GM12878 (cell line): ENCODE measurements at regions not wholly inside any gene's neighbourhood (a gene's known extent, or its start where the extent isn't known, plus 50 kb on each side); places are given as distances from the start of the nearest gene placed in this dataset.

ENCODE experiments used
- ATAC-seq: fragments of 200-7000 bp; cut with Tn5 transposase; 3 replicates; pipeline ENCODE4 v1.9.1; 2020; ENCODE audit warnings: mild to moderate bottlenecking, moderate library complexity
- BruUV-seq: library from RNA; stranded (reverse); fragments of 400-500 nt; replicated peaks from 2 replicates; lab custom pipeline; 2021; lab: Mats Ljungman, UMichigan
- CTCF ChIA-PET: fragments of 300-600 bp; sonication (Branson Sonifier 250); formaldehyde crosslinking; extraction: SDS; loops from one replicate; lab custom pipeline; 2021; ENCODE audit warnings: inconsistent platforms; lab: Yijun Ruan, JAX
- POLR2A ChIA-PET: fragments of 350-600 bp; formaldehyde crosslinking; extraction: SDS; loops from one replicate; lab custom pipeline; 2021; ENCODE audit warnings: inconsistent platforms; lab: Charles Lee
- RAD21 ChIA-PET: fragments of 300-600 bp; sonication (Branson Sonifier 250); formaldehyde crosslinking; loops from one replicate; lab custom pipeline; 2023; ENCODE audit warnings: antibody characterized with exemption; ENCODE audit not compliant: unreplicated experiment; lab: Charles Lee
- SMC1A ChIA-PET: fragments of 300-600 bp; sonication (Branson Sonifier 250); formaldehyde crosslinking; loops from one replicate; lab custom pipeline; 2023; ENCODE audit not compliant: unreplicated experiment, uncharacterized antibody; lab: Charles Lee
- DNase-seq: peaks from one replicate; pipeline ENCODE4 v3.0.0-alpha.2; 2011; ENCODE audit warnings: low read depth, low spot score
- FAIRE-seq: peaks from 3 replicates; lab custom pipeline; 2011; peaks lifted over from hg19 to GRCh38; lab: Jason Lieb, UNC
- H2AFZ ChIP-seq: 2 replicates; pipeline ENCODE4 v1.6.0; 2011; ENCODE audit warnings: low read depth, low read length, control low read depth; ENCODE audit not compliant: control insufficient read depth
- H3K27ac ChIP-seq: 2 replicates; pipeline ENCODE4 v1.5.1; 2011; ENCODE audit warnings: control low read depth; ENCODE audit not compliant: control insufficient read depth, insufficient read depth
- H3K27me3 ChIP-seq, 2 experiments: replicated peaks in 1 of 2; 2 replicates each; pipeline versions ENCODE4 v1.6.0 to v1.6.1; 2011; ENCODE audit warnings: low read length in 1 of 2; ENCODE audit not compliant: control insufficient read depth in 2 of 2, insufficient read depth in 2 of 2
- H3K36me3 ChIP-seq, 2 experiments: 2 replicates each; pipeline ENCODE4 v1.5.1; 2011; ENCODE audit warnings: low read length in 1 of 2; ENCODE audit not compliant: control insufficient read depth in 2 of 2, insufficient read depth in 2 of 2
- H3K4me1 ChIP-seq: 2 replicates; pipeline ENCODE4 v1.6.1; 2011; ENCODE audit warnings: mild to moderate bottlenecking, low read length, moderate library complexity, mixed read lengths; ENCODE audit not compliant: control insufficient read depth, insufficient read depth
- H3K4me2 ChIP-seq: 2 replicates; pipeline ENCODE4 v1.6.0; 2011; ENCODE audit warnings: control low read depth; ENCODE audit not compliant: control insufficient read depth, insufficient read depth
- H3K4me3 ChIP-seq: fragments of 200-600 bp; sonication (generic); 2 replicates; pipeline ENCODE4 v1.5.1; 2016
- H3K79me2 ChIP-seq: 2 replicates; pipeline ENCODE4 v1.6.0; 2011; ENCODE audit warnings: low read length; ENCODE audit not compliant: control insufficient read depth, insufficient read depth
- H3K9ac ChIP-seq: 2 replicates; pipeline ENCODE4 v1.8.0; 2011; ENCODE audit warnings: low read length, control low read depth, mixed read lengths; ENCODE audit not compliant: control insufficient read depth, insufficient read depth
- H3K9me3 ChIP-seq: replicated peaks from 3 replicates; pipeline ENCODE4 v1.5.1; 2011; ENCODE audit warnings: mild to moderate bottlenecking, low read length; ENCODE audit not compliant: control insufficient read depth, insufficient read depth
- H4K20me1 ChIP-seq: 2 replicates; pipeline ENCODE4 v1.6.0; 2011; ENCODE audit not compliant: control insufficient read depth, insufficient read depth
- BRCA1 ChIP-seq: IDR thresholded peaks from 2 replicates; pipeline ENCODE4 v1.6.1; 2011; ENCODE audit warnings: low read depth, low read length, improper control_type of control experiment
- EP300 ChIP-seq, 2 experiments: fragments of 150-350 bp in 1 of 2; IDR thresholded peaks; 2 replicates each; pipeline ENCODE4 v1.6.1; 2011 to 2012; ENCODE audit warnings: low read depth in 2 of 2, low read length in 2 of 2, borderline replicate concordance in 1 of 2, improper control_type of control experiment in 1 of 2, inconsistent platforms in 1 of 2; ENCODE audit not compliant: control insufficient read depth in 1 of 2
- NFIC ChIP-seq: IDR thresholded peaks from 2 replicates; pipeline ENCODE4 v1.6.1; 2012; ENCODE audit warnings: low read depth, mild to moderate bottlenecking, inconsistent platforms, low read length, moderate library complexity
- NR2C2 ChIP-seq: IDR thresholded peaks from 2 replicates; pipeline ENCODE4 v1.6.1; 2011; ENCODE audit warnings: borderline replicate concordance, low read depth; ENCODE audit not compliant: control insufficient read depth, insufficient read length
- RFX5 ChIP-seq: IDR thresholded peaks from 2 replicates; pipeline ENCODE4 v1.6.1; 2011; ENCODE audit warnings: low read depth, low read length, improper control_type of control experiment
- TBL1XR1 ChIP-seq: IDR thresholded peaks from 2 replicates; pipeline ENCODE4 v1.6.1; 2012; ENCODE audit warnings: low read depth, low read length, improper control_type of control experiment
- USF1 ChIP-seq: IDR thresholded peaks from 2 replicates; pipeline ENCODE4 v1.6.1; 2011; ENCODE audit warnings: borderline replicate concordance, low read depth, mild to moderate bottlenecking, moderate library complexity, mixed read lengths, low read length; ENCODE audit not compliant: insufficient read depth; ENCODE audit errors: extremely low read length
- WGBS: methylation state at CpG from one replicate; pipeline ENCODE4 v1.1.6; 2016; ENCODE audit warnings: low lambda C conversion rate; ENCODE audit not compliant: insufficient replicate concordance, insufficient coverage; ENCODE audit errors: missing lambda C conversion rate; 5-methylcytosine and 5-hydroxymethylcytosine counted together
- in situ Hi-C: fragments of 300-500 bp; cut with MboI; formaldehyde crosslinking; loops from 9 replicates; pipeline ENCODE4 v1.14.3; 2018; ENCODE audit warnings: mixed read lengths
- intact Hi-C: fragments of 100-400 bp; cut with micrococcal nuclease; formaldehyde crosslinking; loops from one replicate; pipeline ENCODE4 v1.14.2; 2022; ENCODE audit not compliant: unreplicated experiment
- TF ChIP-seq, protein P1 (sequence below): fragments of 150-350 bp; IDR thresholded peaks from 2 replicates; pipeline ENCODE4 v1.6.1; 2016; ENCODE audit warnings: low read depth, low read length

DNA sequence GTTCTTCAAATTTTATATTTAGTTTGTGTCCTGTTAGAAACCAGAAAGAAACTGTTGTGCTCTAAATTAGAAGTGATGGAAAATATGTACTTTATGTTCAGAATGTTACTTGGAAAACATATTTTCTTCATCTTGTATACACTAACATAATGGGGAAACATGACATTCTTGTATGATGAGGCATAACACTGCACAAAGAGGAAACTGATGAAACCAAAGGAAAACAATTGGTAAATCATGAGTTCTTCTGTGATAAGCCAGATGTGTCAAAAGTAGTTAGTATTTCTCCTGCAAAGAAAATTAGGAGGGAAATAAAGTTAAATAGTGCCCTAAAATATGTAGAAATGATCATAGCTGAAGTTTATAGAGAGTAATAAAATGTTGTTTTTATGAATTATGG lies 111.1 kb upstream of the FBN2 start (continued):
- TF ChIP-seq BRCA1 (no peak), NFIC (no peak), RFX5 (no peak), TBL1XR1 (no peak), NR2C2 (no peak)
- TF ChIP-seq, protein P1, sequence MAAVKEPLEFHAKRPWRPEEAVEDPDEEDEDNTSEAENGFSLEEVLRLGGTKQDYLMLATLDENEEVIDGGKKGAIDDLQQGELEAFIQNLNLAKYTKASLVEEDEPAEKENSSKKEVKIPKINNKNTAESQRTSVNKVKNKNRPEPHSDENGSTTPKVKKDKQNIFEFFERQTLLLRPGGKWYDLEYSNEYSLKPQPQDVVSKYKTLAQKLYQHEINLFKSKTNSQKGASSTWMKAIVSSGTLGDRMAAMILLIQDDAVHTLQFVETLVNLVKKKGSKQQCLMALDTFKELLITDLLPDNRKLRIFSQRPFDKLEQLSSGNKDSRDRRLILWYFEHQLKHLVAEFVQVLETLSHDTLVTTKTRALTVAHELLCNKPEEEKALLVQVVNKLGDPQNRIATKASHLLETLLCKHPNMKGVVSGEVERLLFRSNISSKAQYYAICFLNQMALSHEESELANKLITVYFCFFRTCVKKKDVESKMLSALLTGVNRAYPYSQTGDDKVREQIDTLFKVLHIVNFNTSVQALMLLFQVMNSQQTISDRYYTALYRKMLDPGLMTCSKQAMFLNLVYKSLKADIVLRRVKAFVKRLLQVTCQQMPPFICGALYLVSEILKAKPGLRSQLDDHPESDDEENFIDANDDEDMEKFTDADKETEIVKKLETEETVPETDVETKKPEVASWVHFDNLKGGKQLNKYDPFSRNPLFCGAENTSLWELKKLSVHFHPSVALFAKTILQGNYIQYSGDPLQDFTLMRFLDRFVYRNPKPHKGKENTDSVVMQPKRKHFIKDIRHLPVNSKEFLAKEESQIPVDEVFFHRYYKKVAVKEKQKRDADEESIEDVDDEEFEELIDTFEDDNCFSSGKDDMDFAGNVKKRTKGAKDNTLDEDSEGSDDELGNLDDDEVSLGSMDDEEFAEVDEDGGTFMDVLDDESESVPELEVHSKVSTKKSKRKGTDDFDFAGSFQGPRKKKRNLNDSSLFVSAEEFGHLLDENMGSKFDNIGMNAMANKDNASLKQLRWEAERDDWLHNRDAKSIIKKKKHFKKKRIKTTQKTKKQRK: no peak

DNA sequence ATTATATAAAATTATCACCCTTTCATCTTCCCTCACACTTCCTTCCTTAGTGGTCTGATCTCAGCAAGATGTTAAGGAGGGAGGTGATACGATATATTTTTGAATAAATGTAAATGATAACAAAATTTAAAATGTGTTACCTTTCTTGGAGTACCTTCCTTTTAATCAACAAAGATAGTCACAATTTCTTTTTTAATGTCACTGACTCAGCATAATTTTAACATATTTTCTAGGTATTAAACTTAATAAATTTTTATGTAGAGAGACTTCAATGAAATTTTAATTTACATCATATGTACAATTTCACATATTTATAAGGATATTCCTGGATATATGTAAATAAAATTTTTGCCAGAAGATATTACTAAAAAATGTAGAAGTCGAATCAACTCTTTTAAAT lies 125.0 kb upstream of the FBN2 start:
- ATAC-seq (no peak), FAIRE-seq (no peak), DNase-seq (no peak)
- ChIA-PET POLR2A (no interaction called here), RAD21 (no interaction called here), SMC1A (no interaction called here), CTCF (no interaction called here)
- no peak overlapping the region for H3K9ac ChIP-seq
- H3K4me1 ChIP-seq: no peaks in the 10 kb centered on the region
- H3K4me2 ChIP-seq: no peak overlapping the region
- no peaks in the 10 kb centered on the region for H3K27me3 ChIP-seq
- TF ChIP-seq USF1 (no peak), EP300 (IDR thresholded peaks at IDR 0.05; ENCODE audit: borderline replicate concordance in 1 of 2, control insufficient read depth in 1 of 2, low read depth in 2 of 2, low read length in 2 of 2) (no peak)
- no peak overlapping the region for H2AFZ ChIP-seq
- no peaks in the 10 kb centered on the region for H3K79me2 ChIP-seq
- in situ Hi-C loops: no loop called here
- no peak overlapping the region for H3K4me3 ChIP-seq
- no peaks in the 10 kb centered on the region for H4K20me1 ChIP-seq
- no peak overlapping the region for H3K27ac ChIP-seq
- 8% methylated on average over 2 of the region's 2 CpGs for WGBS
- intact Hi-C loops: no loop called here
- no peaks in the 10 kb centered on the region for H3K9me3 ChIP-seq
- no TSS peak for BruUV-seq
- H3K36me3 ChIP-seq: no peaks in the 10 kb centered on the region
